ENCODE measurements at regions not wholly inside any gene's neighbourhood (a gene's known extent, or its start where the extent isn't known, plus 50 kb on each side); places are given as distances from the start of the nearest gene placed in this dataset.

DNA sequence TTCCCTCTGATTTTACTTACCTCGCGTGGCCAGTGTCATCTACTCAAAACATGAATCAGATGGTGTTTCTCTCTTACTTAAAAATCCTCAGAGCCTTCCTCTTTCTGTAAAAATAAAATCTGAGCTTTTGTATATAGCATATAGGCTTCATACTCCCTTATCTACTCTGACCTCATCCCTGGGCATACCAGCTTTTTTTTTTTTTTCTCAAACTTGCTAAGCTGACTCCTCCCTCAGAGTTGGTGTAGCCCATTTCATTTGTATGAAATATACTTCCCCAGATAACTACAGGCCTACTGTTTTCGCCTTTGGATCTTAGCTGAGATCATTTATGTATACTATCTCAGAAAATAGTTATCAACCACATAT lies 648.9 kb upstream of the ALCAM start:
- H3K9me3 Mint-ChIP-seq = no peaks in the 10 kb centered on the region
- no peaks in the 10 kb centered on the region for H3K27me3 Mint-ChIP-seq
- H3K27ac Mint-ChIP-seq = no peak overlapping the region
- DNase-seq = no peak
- no peak overlapping the region for H3K4me3 Mint-ChIP-seq
- H3K36me3 Mint-ChIP-seq (ENCODE audit: low read depth) = no peaks in the 10 kb centered on the region
- no peaks in the 10 kb centered on the region for H3K4me1 Mint-ChIP-seq (ENCODE audit: low read depth)

DNA sequence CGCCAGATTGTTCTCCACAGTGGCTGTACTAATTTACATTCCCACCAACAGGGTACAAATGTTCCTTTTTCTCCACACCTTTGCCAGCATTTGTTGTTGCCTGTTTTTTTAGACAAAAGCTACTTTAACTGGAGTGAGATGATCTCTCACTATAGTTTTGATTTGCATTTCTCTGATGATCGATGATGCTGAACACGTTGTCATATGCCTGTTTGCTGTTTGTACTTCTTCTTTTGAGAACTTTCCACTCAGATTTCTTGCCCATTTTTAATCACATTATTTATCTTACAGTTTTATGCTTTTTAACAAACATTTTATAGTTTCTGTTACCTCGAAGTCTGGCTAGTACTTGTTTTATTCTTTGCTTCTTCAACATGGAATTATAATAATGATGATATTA lies 643.7 kb upstream of the ALCAM start:
- Mint-ChIP-seq H3K4me3 (no peak overlapping the region), H3K36me3 (ENCODE audit: low read depth) (no peaks in the 10 kb centered on the region), H3K27me3 (no peaks in the 10 kb centered on the region), H3K4me1 (ENCODE audit: low read depth) (no peaks in the 10 kb centered on the region), H3K27ac (no peak overlapping the region), H3K9me3 (no peaks in the 10 kb centered on the region)
- no peak for DNase-seq

DNA sequence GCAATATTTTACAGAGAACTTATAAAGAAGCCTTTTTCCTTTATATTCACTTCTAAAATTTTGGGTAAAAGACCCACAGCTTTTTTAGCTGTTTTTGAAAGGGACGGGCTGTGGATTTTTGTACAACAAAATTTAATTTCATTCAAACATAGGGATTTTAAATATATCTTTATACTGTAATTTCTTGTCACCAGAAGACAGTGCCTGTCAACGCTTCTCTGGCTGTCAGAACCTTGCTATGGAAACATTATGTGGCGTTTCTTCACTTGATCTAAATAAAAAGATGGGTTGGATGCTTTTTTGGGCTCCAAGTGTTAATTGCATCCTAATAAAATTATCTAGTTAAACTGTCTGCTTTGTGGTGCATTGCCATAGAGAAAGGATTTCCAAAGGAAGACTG lies 635.6 kb upstream of the ALCAM start:
- no peaks in the 10 kb centered on the region for H3K4me1 Mint-ChIP-seq (ENCODE audit: low read depth)
- H3K36me3 Mint-ChIP-seq (ENCODE audit: low read depth) = no peaks in the 10 kb centered on the region
- H3K9me3 Mint-ChIP-seq = no peaks in the 10 kb centered on the region
- no peak for DNase-seq
- H3K4me3 Mint-ChIP-seq = no peak overlapping the region
- H3K27ac Mint-ChIP-seq = no peak overlapping the region
- no peaks in the 10 kb centered on the region for H3K27me3 Mint-ChIP-seq

DNA sequence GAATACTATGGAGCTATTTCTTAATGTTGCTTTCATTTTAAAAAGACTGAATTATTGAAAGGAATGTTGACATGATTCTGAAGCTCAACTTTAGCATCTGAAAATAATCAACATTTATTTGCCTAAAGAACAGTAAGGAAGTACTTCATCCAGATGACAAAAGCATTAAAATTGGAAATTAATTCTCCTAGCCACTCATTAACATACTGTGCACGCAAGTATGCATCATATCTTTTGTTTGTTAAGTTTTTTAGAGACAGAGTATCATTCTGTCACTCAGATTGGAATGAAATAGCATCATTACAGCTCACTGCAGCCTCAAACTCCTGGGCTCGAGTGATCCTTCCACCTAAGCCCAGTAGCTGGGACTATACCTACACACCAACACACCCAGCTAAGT lies 632.1 kb upstream of the ALCAM start:
- Mint-ChIP-seq H3K27me3 (no peaks in the 10 kb centered on the region), H3K4me3 (no peak overlapping the region), H3K9me3 (no peaks in the 10 kb centered on the region)

DNA sequence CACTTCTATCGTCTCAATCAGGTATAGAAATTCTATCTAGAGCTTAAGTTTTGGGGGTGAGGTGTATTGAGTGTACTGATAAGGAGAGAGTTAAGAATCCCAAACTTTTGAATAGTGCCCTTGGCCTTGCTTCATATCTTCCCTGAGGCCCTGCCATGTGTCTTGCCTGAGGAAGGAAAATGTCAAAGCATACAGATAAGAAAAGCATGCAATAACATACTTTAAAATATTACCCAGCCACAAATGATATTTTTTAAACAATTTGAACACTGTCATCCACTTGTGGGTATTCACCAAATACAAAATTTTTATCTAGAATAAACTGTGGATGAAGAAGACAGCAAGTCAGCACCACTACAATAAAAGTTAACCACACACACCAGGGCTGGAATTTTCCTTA lies 631.0 kb upstream of the ALCAM start:
- Mint-ChIP-seq H3K36me3 (ENCODE audit: low read depth) (no peaks in the 10 kb centered on the region), H3K4me3 (no peak overlapping the region), H3K27ac (no peak overlapping the region), H3K27me3 (no peaks in the 10 kb centered on the region), H3K9me3 (no peaks in the 10 kb centered on the region), H3K4me1 (ENCODE audit: low read depth) (no peaks in the 10 kb centered on the region)
- no peak for DNase-seq

More for the DNA sequence above, 632.1 kb upstream of the ALCAM start:
- no peak for DNase-seq
- Mint-ChIP-seq H3K27ac (no peak overlapping the region), H3K36me3 (ENCODE audit: low read depth) (no peaks in the 10 kb centered on the region), H3K4me1 (ENCODE audit: low read depth) (no peaks in the 10 kb centered on the region)

DNA sequence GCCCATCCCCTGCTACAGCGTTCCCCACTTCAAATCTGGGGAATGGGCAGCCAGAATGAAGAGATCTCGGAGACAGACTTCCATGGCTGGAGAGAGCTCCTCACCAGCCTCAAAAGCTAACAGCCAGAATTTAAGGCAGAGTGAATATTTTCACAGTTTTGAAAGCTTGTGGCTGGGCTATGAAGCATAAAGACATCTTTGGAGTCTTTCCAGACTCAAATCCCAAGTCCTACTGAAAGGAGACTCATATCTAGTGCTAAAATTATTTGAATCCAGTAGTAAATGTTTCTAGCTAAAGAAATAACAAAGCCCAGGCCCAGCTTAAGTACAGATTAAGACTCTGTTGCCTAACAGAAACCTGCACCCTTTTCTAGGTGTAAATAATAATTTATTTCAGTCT lies 628.4 kb upstream of the ALCAM start:
- DNase-seq = no peak
- no peaks in the 10 kb centered on the region for H3K36me3 Mint-ChIP-seq (ENCODE audit: low read depth)
- no peak overlapping the region for H3K4me3 Mint-ChIP-seq
- H3K4me1 Mint-ChIP-seq (ENCODE audit: low read depth) = no peaks in the 10 kb centered on the region
- no peaks in the 10 kb centered on the region for H3K27me3 Mint-ChIP-seq
- no peak overlapping the region for H3K27ac Mint-ChIP-seq
- no peaks in the 10 kb centered on the region for H3K9me3 Mint-ChIP-seq

DNA sequence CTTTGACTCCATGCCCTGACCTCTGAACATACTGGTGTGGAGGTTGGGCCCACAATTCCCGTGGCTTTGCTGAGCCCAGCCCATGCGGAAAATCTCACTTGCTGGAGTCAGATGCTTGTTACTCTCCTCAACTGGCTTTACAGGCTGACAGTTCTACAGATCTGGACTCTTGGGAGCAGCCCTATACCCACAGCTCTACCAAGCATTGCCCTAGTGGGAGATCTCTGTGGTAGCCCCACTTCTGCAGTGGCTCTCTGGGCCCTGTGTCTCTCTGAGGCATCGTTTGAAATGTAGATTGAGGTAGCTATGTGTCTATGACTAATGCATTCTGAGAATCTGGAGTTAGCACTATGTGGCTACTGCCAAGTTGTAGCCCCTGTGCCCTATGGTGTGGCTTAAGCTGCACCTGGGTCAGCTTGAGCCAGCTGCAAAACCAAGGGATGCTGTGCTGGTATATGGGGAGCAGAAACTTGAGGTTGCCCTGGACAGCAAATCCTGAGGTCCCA lies 625.8 kb upstream of the ALCAM start:
- Mint-ChIP-seq H3K36me3 (ENCODE audit: low read depth) (no peaks in the 10 kb centered on the region), H3K4me3 (no peak overlapping the region), H3K27ac (no peak overlapping the region), H3K9me3 (no peaks in the 10 kb centered on the region), H3K27me3 (no peaks in the 10 kb centered on the region), H3K4me1 (ENCODE audit: low read depth) (no peaks in the 10 kb centered on the region)
- DNase-seq = no peak

DNA sequence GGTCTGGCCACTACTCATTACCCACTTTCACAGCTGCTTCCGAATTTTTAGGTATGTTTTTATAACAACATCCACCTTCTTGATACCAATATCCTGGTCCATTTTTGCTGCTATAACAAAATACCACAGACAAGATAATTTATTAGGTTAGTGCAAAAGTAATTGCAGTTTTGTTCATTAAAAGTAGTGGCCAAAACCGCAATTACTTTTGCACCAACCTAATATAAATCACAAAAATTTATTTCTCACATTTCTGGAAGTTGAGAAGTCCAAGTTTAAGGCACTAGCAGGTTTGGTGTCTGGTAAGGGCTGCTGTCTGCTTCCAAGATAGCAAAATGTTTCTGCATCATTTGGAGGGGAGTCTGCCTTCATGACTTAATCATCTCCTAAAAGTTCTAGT lies 624.7 kb upstream of the ALCAM start:
- DNase-seq = no peak
- no peaks in the 10 kb centered on the region for H3K9me3 Mint-ChIP-seq
- H3K4me3 Mint-ChIP-seq = no peak overlapping the region
- no peaks in the 10 kb centered on the region for H3K36me3 Mint-ChIP-seq (ENCODE audit: low read depth)
- no peaks in the 10 kb centered on the region for H3K27me3 Mint-ChIP-seq
- H3K27ac Mint-ChIP-seq = no peak overlapping the region
- H3K4me1 Mint-ChIP-seq (ENCODE audit: low read depth) = no peaks in the 10 kb centered on the region

DNA sequence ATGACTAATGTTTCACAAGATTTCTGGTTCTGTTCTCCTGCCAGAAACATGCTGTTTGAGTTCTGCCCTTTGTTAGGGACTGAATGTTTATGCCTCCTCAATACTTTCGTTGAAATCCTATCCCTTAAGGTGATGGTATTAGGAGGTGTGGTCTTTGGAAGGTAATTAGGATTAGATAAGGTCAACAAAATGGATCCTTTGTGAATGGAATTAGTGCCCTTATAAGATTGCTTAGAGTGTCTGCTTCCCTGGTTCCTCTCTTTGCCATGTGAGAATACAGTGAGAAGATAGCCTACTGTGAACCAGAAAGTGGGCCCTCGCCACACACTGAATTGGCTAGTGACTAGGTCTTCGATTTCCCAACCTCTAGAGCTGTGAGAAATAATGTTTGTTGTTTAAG lies 621.4 kb upstream of the ALCAM start:
- Mint-ChIP-seq H3K9me3 (no peaks in the 10 kb centered on the region), H3K27me3 (no peaks in the 10 kb centered on the region), H3K36me3 (ENCODE audit: low read depth) (no peaks in the 10 kb centered on the region), H3K27ac (no peak overlapping the region), H3K4me3 (no peak overlapping the region), H3K4me1 (ENCODE audit: low read depth) (no peaks in the 10 kb centered on the region)
- no peak for DNase-seq

DNA sequence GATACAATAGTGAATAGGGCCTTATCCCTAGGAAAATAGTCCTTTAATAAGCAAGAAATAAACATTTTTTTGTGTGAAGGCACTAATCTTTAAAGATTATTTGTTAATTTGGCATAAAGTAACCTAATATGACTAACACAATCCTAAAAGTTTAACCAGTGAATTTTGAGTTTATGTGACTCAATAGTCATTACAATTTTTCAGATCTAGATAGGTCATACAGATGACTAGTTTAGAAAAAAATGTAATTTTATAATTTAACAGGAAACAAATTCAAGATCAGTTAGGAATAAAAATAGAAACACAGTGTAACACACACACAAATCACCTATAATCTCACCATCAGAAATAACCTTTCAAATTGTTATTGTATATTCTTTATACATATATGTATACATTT lies 620.7 kb upstream of the ALCAM start:
- H3K4me1 Mint-ChIP-seq (ENCODE audit: low read depth) = no peaks in the 10 kb centered on the region
- DNase-seq = no peak
- no peaks in the 10 kb centered on the region for H3K9me3 Mint-ChIP-seq
- H3K27me3 Mint-ChIP-seq = no peaks in the 10 kb centered on the region
- H3K36me3 Mint-ChIP-seq (ENCODE audit: low read depth) = no peaks in the 10 kb centered on the region
- no peak overlapping the region for H3K4me3 Mint-ChIP-seq
- H3K27ac Mint-ChIP-seq = no peak overlapping the region

DNA sequence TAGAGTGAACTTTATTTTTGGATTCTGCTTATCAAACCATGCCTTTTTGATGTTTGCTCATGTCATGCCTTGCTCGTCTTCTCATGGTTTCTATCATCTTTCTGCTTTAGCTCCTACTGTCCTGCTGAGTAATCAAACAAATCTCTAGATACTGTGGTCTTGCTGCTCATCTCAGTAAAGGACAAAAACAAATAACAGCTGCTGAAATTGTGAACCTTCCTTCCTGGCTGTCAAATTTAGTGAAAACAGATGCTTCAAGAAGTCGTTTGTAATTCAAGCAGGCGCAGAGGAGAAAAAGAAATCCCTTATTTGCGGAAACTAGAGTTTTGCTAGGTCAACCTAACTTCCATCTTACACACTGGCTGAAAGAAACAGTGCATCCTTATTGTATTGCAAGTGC lies 616.1 kb upstream of the ALCAM start:
- Mint-ChIP-seq H3K36me3 (ENCODE audit: low read depth) (no peaks in the 10 kb centered on the region), H3K4me3 (no peak overlapping the region), H3K4me1 (ENCODE audit: low read depth) (no peaks in the 10 kb centered on the region), H3K27me3 (no peaks in the 10 kb centered on the region), H3K9me3 (peaks cover 2% of the 10 kb centered on the region), H3K27ac (no peak overlapping the region)
- DNase-seq = no peak

DNA sequence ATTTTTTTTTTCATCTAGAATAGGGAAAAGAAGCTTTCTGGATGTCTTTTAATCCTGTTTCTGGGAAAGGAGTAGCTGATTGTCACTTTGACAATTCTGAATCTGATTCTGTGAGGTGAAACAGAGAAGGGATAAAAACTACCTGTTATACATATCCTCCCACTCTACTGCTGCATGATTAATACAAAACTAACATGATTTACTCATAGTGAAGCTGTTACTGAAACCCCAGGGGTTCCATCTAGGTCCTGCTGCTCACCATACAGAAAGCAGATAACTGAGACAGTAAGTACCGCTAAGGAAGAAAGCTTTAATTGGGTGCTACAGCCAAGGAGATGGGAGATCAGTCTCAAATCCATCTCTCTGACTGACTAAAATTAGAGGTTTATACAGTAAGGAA lies 610.9 kb upstream of the ALCAM start:
- H3K27ac Mint-ChIP-seq = no peak overlapping the region
- H3K4me3 Mint-ChIP-seq = no peak overlapping the region
- no peaks in the 10 kb centered on the region for H3K27me3 Mint-ChIP-seq
- no peak for DNase-seq
- H3K4me1 Mint-ChIP-seq (ENCODE audit: low read depth) = no peaks in the 10 kb centered on the region
- H3K36me3 Mint-ChIP-seq (ENCODE audit: low read depth) = no peaks in the 10 kb centered on the region
- H3K9me3 Mint-ChIP-seq = peaks cover 2% of the 10 kb centered on the region

DNA sequence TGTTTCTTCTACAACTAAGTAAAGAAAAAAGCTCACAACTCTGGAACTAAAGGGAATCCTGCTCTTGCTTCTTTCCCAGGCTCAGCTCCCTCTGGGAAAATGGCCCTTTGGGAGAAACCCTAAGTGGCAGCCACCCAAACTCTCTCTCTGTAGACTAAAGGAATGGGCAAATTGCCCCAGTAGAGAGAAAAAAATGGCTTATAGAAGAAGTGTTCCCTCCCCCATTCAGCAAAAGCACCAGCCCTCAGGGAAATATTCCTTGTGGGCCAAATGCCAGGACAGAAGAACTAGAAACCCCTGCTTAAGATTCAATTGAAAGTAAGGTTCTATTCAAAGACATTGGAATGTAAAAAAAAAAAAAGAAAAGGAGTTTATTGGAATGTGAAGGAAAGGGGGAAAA lies 603.7 kb upstream of the ALCAM start:
- Mint-ChIP-seq H3K4me1 (ENCODE audit: low read depth) (no peaks in the 10 kb centered on the region), H3K4me3 (no peak overlapping the region), H3K27me3 (no peaks in the 10 kb centered on the region), H3K36me3 (ENCODE audit: low read depth) (no peaks in the 10 kb centered on the region), H3K27ac (no peak overlapping the region), H3K9me3 (no peaks in the 10 kb centered on the region)
- DNase-seq = no peak

DNA sequence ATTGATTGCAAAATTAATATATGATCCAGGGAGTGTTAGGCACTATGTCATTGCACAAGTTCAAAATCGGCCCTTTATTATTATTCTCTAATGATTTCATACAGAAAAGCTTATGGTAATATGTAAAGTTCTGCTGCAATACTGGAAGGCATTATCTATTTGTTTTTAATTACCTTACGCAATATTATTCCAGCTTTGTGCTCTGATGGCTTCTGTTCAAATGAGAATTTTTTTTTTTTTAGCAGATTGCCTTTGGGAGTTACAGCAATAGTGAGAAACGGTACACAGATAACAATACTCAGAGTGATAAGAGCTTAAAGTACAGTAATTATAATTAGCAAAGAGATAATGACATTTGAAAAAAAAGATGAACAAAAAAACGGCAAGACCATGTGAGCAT lies 602.2 kb upstream of the ALCAM start:
- H3K36me3 Mint-ChIP-seq (ENCODE audit: low read depth) = no peaks in the 10 kb centered on the region
- no peaks in the 10 kb centered on the region for H3K27me3 Mint-ChIP-seq
- no peaks in the 10 kb centered on the region for H3K9me3 Mint-ChIP-seq
- H3K27ac Mint-ChIP-seq = no peak overlapping the region
- H3K4me3 Mint-ChIP-seq = no peak overlapping the region
- no peaks in the 10 kb centered on the region for H3K4me1 Mint-ChIP-seq (ENCODE audit: low read depth)
- no peak for DNase-seq

DNA sequence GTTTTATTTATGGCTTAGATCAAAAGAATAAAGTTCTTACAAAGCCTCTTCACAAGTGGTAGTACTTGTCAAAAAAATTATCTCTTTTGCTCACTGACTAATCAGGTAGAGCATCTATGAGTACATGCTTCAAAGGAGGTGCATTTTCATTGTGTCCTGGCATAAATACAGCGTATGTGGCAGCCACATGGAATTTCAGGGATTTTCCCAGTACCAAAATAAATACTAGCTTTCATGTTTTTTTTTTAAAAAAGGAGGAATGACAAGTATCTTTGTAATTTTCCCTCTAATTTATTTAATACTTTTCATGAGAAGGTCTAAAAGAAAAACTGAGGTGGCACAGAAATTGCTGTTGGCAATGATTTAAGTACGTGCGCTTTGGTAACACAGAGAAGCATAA lies 597.8 kb upstream of the ALCAM start:
- no peak for DNase-seq
- Mint-ChIP-seq H3K27me3 (no peaks in the 10 kb centered on the region), H3K9me3 (no peaks in the 10 kb centered on the region), H3K4me1 (ENCODE audit: low read depth) (no peaks in the 10 kb centered on the region), H3K36me3 (ENCODE audit: low read depth) (no peaks in the 10 kb centered on the region), H3K4me3 (no peak overlapping the region), H3K27ac (no peak overlapping the region)

DNA sequence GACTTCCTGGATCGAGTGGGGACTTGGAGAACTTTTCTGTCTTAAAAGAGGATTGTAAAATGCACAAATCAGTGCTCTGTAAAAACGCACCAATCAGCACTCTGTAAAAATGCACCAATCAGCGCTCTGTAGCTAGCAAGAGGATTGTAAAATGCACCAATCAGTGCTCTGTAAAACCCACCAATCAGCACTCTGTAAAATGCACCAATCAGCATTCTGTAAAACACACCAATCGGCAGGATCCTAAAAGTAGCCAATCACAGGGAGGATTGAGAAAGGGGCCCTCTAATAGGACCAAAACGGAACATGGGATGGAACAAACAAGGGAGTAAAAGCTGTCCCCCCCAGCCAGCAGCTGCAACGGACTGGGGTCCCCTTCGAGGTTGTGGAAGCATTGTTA lies 587.4 kb upstream of the ALCAM start:
- Mint-ChIP-seq H3K27me3 (no peaks in the 10 kb centered on the region), H3K9me3 (peaks cover 4% of the 10 kb centered on the region), H3K36me3 (ENCODE audit: low read depth) (no peaks in the 10 kb centered on the region), H3K4me1 (ENCODE audit: low read depth) (no peaks in the 10 kb centered on the region), H3K27ac (no peak overlapping the region), H3K4me3 (no peak overlapping the region)
- DNase-seq = no peak

Measured in activated T-cell treated with anti-CD3 and anti-CD28 coated beads, Interleukin-2, amount 50 U/mL, for 24 hours (primary cell).